ENCODE measurements at regions not wholly inside any gene's neighbourhood (a gene's known extent, or its start where the extent isn't known, plus 50 kb on each side); places are given as distances from the start of the nearest gene placed in this dataset.

- TF ChIP-seq ZBTB21 (tag by site-specific recombination; IDR thresholded peaks at IDR 0.05) (no peak), ZNF221 (tag by site-specific recombination; IDR thresholded peaks at IDR 0.05; ENCODE audit: borderline replicate concordance) (no peak), ZNF701 (tag by site-specific recombination; IDR thresholded peaks at IDR 0.05) (no peak), ZNF404 (tag by site-specific recombination; IDR thresholded peaks at IDR 0.05) (no peak), HIC1 (tag by site-specific recombination; IDR thresholded peaks at IDR 0.05) (no peak)
These were observed 534.6 kb upstream of the BRINP1 start for GRCh38 chr9:119903851-119904250.

Data from HEK293 (cell line).